ENCODE measurements at regions not wholly inside any gene's neighbourhood (a gene's known extent, or its start where the extent isn't known, plus 50 kb on each side); places are given as distances from the start of the nearest gene placed in this dataset.

- no peak for DNase-seq (ENCODE audit: low read depth in 1 of 2, low spot score in 1 of 2)
Measured at GRCh38 chr9:81125446-81126092, 563.8 kb downstream of the TLE1 start.

- no peak for DNase-seq (ENCODE audit: low read depth in 1 of 2, low spot score in 1 of 2)
Measured at GRCh38 chr9:81123526-81123925, 565.8 kb downstream of the TLE1 start.

- no peak for DNase-seq (ENCODE audit: low read depth in 1 of 2, low spot score in 1 of 2)
Measured at GRCh38 chr9:81122749-81123148, 566.6 kb downstream of the TLE1 start.

GRCh38 chr9:81119591-81119990 lies 569.8 kb downstream of the TLE1 start:
- no peak for DNase-seq (ENCODE audit: low read depth in 1 of 2, low spot score in 1 of 2)

- DNase-seq (ENCODE audit: low read depth in 1 of 2, low spot score in 1 of 2) = no peak
Measured at GRCh38 chr9:81118416-81118815, 570.9 kb downstream of the TLE1 start.

GRCh38 chr9:81116340-81117137 lies 572.8 kb downstream of the TLE1 start:
- DNase-seq (ENCODE audit: low read depth in 1 of 2, low spot score in 1 of 2) = no peak

- DNase-seq (ENCODE audit: low read depth in 1 of 2, low spot score in 1 of 2) = no peak
Measured at GRCh38 chr9:81113453-81114124, 575.8 kb downstream of the TLE1 start.

GRCh38 chr9:81112627-81113452 lies 576.5 kb downstream of the TLE1 start:
- DNase-seq (ENCODE audit: low read depth in 1 of 2, low spot score in 1 of 2) = no peak

GRCh38 chr9:81108821-81109220 lies 580.5 kb downstream of the TLE1 start:
- no peak for DNase-seq (ENCODE audit: low read depth in 1 of 2, low spot score in 1 of 2)

- no peak for DNase-seq (ENCODE audit: low read depth in 1 of 2, low spot score in 1 of 2)
Measured at GRCh38 chr9:81108391-81108790, 581.0 kb downstream of the TLE1 start.

GRCh38 chr9:81103597-81104471 lies 585.5 kb downstream of the TLE1 start:
- no peak for DNase-seq (ENCODE audit: low read depth in 1 of 2, low spot score in 1 of 2)

- DNase-seq (ENCODE audit: low read depth in 1 of 2, low spot score in 1 of 2) = no peak
Measured at GRCh38 chr9:81097131-81097847, 592.1 kb downstream of the TLE1 start.

GRCh38 chr9:81096625-81097024 lies 592.7 kb downstream of the TLE1 start:
- no peak for DNase-seq (ENCODE audit: low read depth in 1 of 2, low spot score in 1 of 2)

GRCh38 chr9:81092057-81092456 lies 597.3 kb downstream of the TLE1 start:
- DNase-seq (ENCODE audit: low read depth in 1 of 2, low spot score in 1 of 2) = no peak

- DNase-seq (ENCODE audit: low read depth in 1 of 2, low spot score in 1 of 2) = no peak
Measured at GRCh38 chr9:81088341-81088740, 601.0 kb downstream of the TLE1 start.

- DNase-seq (ENCODE audit: low read depth in 1 of 2, low spot score in 1 of 2) = no peak
Measured at GRCh38 chr9:81086416-81086815, 602.9 kb downstream of the TLE1 start.

GRCh38 chr9:81083854-81084512 lies 605.4 kb downstream of the TLE1 start:
- no peak for DNase-seq (ENCODE audit: low read depth in 1 of 2, low spot score in 1 of 2)

GRCh38 chr9:81083067-81083466 lies 606.3 kb downstream of the TLE1 start:
- DNase-seq (ENCODE audit: low read depth in 1 of 2, low spot score in 1 of 2) = no peak

GRCh38 chr9:81082221-81082620 lies 607.1 kb downstream of the TLE1 start:
- DNase-seq (ENCODE audit: low read depth in 1 of 2, low spot score in 1 of 2) = no peak

All from activated T-helper 1 cell treated with anti-CD3 and anti-CD28 coated beads, Interleukin-2, amount 50 U/mL, for 16 hours (primary cell).